ENCODE measurements at regions not wholly inside any gene's neighbourhood (a gene's known extent, or its start where the extent isn't known, plus 50 kb on each side); places are given as distances from the start of the nearest gene placed in this dataset.

GRCh38 chr2:63719052-63719451 is 122.6 kb upstream of the UGP2 start:
- TF ChIP-seq POLR2A (IDR thresholded peaks at IDR 0.05) = no peak
- no peak for TF ChIP-seq CTCF (IDR thresholded peaks at IDR 0.05)
- TF ChIP-seq EP300 (IDR thresholded peaks at IDR 0.05; ENCODE audit: low read depth) = no peak
- TF ChIP-seq POLR2AphosphoS5 (IDR thresholded peaks at IDR 0.05) = no peak
